ENCODE measurements at regions not wholly inside any gene's neighbourhood (a gene's known extent, or its start where the extent isn't known, plus 50 kb on each side); places are given as distances from the start of the nearest gene placed in this dataset.
A peak's percentile ranks its signal among the peaks of the same experiment; 100 is the strongest.
"Not testable (repeated sequence)": the region's sequence is repeated elsewhere in the genome, so short reads cannot be mapped to it uniquely, and the experiment has no call there.

- TF ChIP-seq CTCF (IDR thresholded peaks at IDR 0.05), result no peak
- Mint-ChIP-seq H3K27me3 (ENCODE audit: low read depth, poor library complexity) (peaks cover 38% of the 10 kb centered on the region), H3K4me1 (peaks cover 37% of the 10 kb centered on the region), H3K4me3 (no peak overlapping the region), H3K36me3 (ENCODE audit: low read depth) (no peaks in the 10 kb centered on the region), H3K9me3 (peaks cover 6% of the 10 kb centered on the region), H3K27ac (no peak overlapping the region)
- DNase-seq, result no peak
Observed at GRCh38 chr12:124698211-124698997, 131.0 kb upstream of the NCOR2 start.

- H3K36me3 Mint-ChIP-seq (ENCODE audit: low read depth); DNase-seq; H3K4me3 Mint-ChIP-seq; H3K27ac Mint-ChIP-seq: not testable (repeated sequence)
- Mint-ChIP-seq H3K9me3 (peaks cover 13% of the 10 kb centered on the region), H3K27me3 (ENCODE audit: low read depth, poor library complexity) (peaks cover 37% of the 10 kb centered on the region), H3K4me1 (peaks cover 35% of the 10 kb centered on the region)
Observed at GRCh38 chr12:124697722-124698121, 130.3 kb upstream of the NCOR2 start.

- DNase-seq, result no peak
- Mint-ChIP-seq H3K9me3 (peaks cover 21% of the 10 kb centered on the region), H3K4me3 (no peak overlapping the region), H3K27ac (no peak overlapping the region), H3K27me3 (ENCODE audit: low read depth, poor library complexity) (peaks cover 37% of the 10 kb centered on the region), H3K36me3 (ENCODE audit: low read depth) (no peaks in the 10 kb centered on the region), H3K4me1 (peaks cover 35% of the 10 kb centered on the region)
- no peak for TF ChIP-seq CTCF (IDR thresholded peaks at IDR 0.05)
Observed at GRCh38 chr12:124696693-124697476, 129.5 kb upstream of the NCOR2 start.

- H3K4me1 Mint-ChIP-seq, result peaks cover 28% of the 10 kb centered on the region
- H3K27me3 Mint-ChIP-seq (ENCODE audit: low read depth, poor library complexity), result peaks cover 37% of the 10 kb centered on the region
- peak overlapping the region; percentile 53 for H3K4me3 Mint-ChIP-seq
- H3K9me3 Mint-ChIP-seq, result peaks cover 29% of the 10 kb centered on the region
- TF ChIP-seq CTCF (IDR thresholded peaks at IDR 0.05), result no peak
- no peaks in the 10 kb centered on the region for H3K36me3 Mint-ChIP-seq (ENCODE audit: low read depth)
- DNase-seq, result no peak
- H3K27ac Mint-ChIP-seq, result no peak overlapping the region
Observed at GRCh38 chr12:124695861-124696260, 128.4 kb upstream of the NCOR2 start.

- Mint-ChIP-seq H3K9me3 (peaks cover 29% of the 10 kb centered on the region), H3K4me3 (no peak overlapping the region)
- no peak for DNase-seq
Observed at GRCh38 chr12:124694846-124695497, 127.6 kb upstream of the NCOR2 start.

More at GRCh38 chr12:124694846-124695497, 127.6 kb upstream of the NCOR2 start:
- Mint-ChIP-seq H3K27ac (no peak overlapping the region), H3K4me1 (peaks cover 23% of the 10 kb centered on the region), H3K27me3 (ENCODE audit: low read depth, poor library complexity) (peaks cover 37% of the 10 kb centered on the region), H3K36me3 (ENCODE audit: low read depth) (no peaks in the 10 kb centered on the region)
- no peak for TF ChIP-seq CTCF (IDR thresholded peaks at IDR 0.05)

Data from nephron progenitor cell (in vitro differentiated cells).